Activated CD8-positive, alpha-beta T cell treated with anti-CD3 and anti-CD28 coated beads for 36 hours (primary cell): ENCODE measurements at regions not wholly inside any gene's neighbourhood (a gene's known extent, or its start where the extent isn't known, plus 50 kb on each side); places are given as distances from the start of the nearest gene placed in this dataset.

Source experiments
- ATAC-seq: fragments of 200-7000 bp; cut with Tn5 transposase; one replicate; pipeline ENCODE4 v1.10.0; 2021; ENCODE audit warnings: mild to moderate bottlenecking, moderate library complexity
- CTCF ChIA-PET: fragments of 350-600 bp; sonication (Branson Sonifier 250); formaldehyde crosslinking; loops from one replicate; lab custom pipeline; 2021; ENCODE audit warnings: antibody characterized with exemption; lab: Charles Lee
- POLR2A ChIA-PET: fragments of 350-600 bp; sonication (Branson Sonifier 250); formaldehyde crosslinking; loops from one replicate; lab custom pipeline; 2021; ENCODE audit warnings: antibody characterized with exemption; lab: Charles Lee
- DNase-seq: peaks from one replicate; pipeline ENCODE4 v3.0.0-alpha.2; 2020
- H3K27ac Mint-ChIP-seq: one replicate; pipeline ENCODE4 v1.8.0; 2021; ENCODE audit warnings: mild to moderate bottlenecking, mixed read lengths
- H3K27me3 Mint-ChIP-seq: one replicate; pipeline ENCODE4 v1.8.0; 2021; ENCODE audit warnings: mixed read lengths
- H3K36me3 Mint-ChIP-seq: one replicate; pipeline ENCODE4 v1.8.0; 2021; ENCODE audit warnings: low read depth, mixed read lengths
- H3K4me1 Mint-ChIP-seq: one replicate; pipeline ENCODE4 v1.8.0; 2021; ENCODE audit warnings: low read depth, mixed read lengths
- H3K4me3 Mint-ChIP-seq: one replicate; pipeline ENCODE4 v1.8.0; 2021; ENCODE audit warnings: mild to moderate bottlenecking, moderate library complexity, mixed read lengths
- H3K9me3 Mint-ChIP-seq: one replicate; pipeline ENCODE4 v1.8.0; 2021; ENCODE audit warnings: mixed read lengths
- intact Hi-C: fragments of 100-400 bp; cut with micrococcal nuclease; formaldehyde crosslinking; loops from one replicate; pipeline ENCODE4 v1.10.0; 2022
- TF ChIP-seq, protein P1 (sequence below): fragments of 200-600 bp; IDR thresholded peaks from one replicate; pipeline ENCODE4 v1.8.0; 2022; ENCODE audit warnings: antibody characterized with exemption, mild to moderate bottlenecking

DNA sequence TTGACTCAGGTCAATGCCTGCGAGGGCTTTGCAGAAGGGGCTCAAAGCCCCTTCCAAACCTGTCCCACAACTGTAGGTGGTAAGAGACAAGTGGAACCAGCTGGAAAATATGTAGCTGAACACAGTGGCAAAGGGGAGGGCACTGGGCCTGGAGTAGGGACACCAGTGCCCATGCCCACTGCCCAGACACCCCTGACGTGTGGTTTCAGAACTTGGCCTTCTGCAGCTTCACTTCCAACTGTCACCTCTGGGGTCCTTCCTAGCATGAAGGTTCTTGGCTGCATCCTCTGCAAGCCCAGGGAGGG is 233.1 kb upstream of the IRX1 start:
- peaks cover 1% of the 10 kb centered on the region for H3K9me3 Mint-ChIP-seq
- POLR2A ChIA-PET: interaction anchor here (0.8 kb wide), 1 partner anchor 9 kb away, joined by 3 read pairs; no protein-coding TSS in a partner anchor
- intact Hi-C loops: no loop called here
- TF ChIP-seq, protein P1, sequence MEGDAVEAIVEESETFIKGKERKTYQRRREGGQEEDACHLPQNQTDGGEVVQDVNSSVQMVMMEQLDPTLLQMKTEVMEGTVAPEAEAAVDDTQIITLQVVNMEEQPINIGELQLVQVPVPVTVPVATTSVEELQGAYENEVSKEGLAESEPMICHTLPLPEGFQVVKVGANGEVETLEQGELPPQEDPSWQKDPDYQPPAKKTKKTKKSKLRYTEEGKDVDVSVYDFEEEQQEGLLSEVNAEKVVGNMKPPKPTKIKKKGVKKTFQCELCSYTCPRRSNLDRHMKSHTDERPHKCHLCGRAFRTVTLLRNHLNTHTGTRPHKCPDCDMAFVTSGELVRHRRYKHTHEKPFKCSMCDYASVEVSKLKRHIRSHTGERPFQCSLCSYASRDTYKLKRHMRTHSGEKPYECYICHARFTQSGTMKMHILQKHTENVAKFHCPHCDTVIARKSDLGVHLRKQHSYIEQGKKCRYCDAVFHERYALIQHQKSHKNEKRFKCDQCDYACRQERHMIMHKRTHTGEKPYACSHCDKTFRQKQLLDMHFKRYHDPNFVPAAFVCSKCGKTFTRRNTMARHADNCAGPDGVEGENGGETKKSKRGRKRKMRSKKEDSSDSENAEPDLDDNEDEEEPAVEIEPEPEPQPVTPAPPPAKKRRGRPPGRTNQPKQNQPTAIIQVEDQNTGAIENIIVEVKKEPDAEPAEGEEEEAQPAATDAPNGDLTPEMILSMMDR: no peak
- DNase-seq (no peak), ATAC-seq (no peak)
- no peaks in the 10 kb centered on the region for H3K4me1 Mint-ChIP-seq
- H3K27me3 Mint-ChIP-seq: no peaks in the 10 kb centered on the region
- CTCF ChIA-PET: no interaction called here
- no peak overlapping the region for H3K27ac Mint-ChIP-seq
- no peaks in the 10 kb centered on the region for H3K36me3 Mint-ChIP-seq
- no peak overlapping the region for H3K4me3 Mint-ChIP-seq

DNA sequence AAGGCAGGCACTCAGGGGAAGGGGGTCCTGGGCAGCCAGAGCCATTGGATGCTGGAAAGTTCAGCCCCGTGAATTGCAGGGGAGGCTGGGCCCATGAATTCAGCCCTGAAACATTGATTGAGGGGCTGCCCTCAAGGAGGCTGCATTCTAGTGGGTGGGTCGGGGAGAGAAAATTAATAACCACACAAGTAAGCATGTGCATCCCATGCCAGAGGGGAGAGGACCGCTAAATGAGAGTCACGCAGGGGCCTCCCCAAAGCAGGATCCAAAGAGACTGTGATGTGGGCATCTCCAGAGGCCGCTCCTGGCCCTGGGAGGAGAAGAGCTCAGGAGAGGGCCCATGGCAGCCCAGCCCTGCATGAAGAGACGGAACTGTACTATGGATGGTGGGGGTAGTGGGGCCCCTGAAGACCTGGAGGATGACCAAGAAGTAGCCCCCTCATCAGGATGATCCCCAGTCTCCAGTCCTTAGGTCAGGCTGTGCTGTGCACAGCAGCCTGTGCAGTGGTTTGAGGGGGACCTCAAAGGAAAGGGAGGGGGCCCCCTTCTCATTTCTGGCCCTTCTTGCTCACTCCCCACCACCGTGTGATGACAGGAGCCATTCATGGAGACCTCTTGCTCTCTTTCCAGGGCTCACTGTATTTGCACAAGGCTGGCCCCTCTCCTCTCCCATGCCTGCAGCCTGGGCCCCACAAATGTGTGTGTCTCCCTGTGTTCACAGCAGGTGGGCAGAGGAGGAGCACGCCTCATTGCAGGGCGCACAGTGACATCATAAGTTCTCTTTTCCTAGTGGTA is 233.6 kb upstream of the IRX1 start:
- CTCF ChIA-PET: no interaction called here
- Mint-ChIP-seq H3K27ac (no peak overlapping the region), H3K4me3 (no peak overlapping the region), H3K27me3 (no peaks in the 10 kb centered on the region), H3K4me1 (no peaks in the 10 kb centered on the region), H3K36me3 (no peaks in the 10 kb centered on the region), H3K9me3 (peaks cover 1% of the 10 kb centered on the region)
- TF ChIP-seq, protein P1: no peak
- no peak for DNase-seq
- intact Hi-C loops: no loop called here
- ATAC-seq: no peak
- POLR2A ChIA-PET: interaction anchor here (0.8 kb wide), 1 partner anchor 10 kb away, joined by 3 read pairs; no protein-coding TSS in a partner anchor

DNA sequence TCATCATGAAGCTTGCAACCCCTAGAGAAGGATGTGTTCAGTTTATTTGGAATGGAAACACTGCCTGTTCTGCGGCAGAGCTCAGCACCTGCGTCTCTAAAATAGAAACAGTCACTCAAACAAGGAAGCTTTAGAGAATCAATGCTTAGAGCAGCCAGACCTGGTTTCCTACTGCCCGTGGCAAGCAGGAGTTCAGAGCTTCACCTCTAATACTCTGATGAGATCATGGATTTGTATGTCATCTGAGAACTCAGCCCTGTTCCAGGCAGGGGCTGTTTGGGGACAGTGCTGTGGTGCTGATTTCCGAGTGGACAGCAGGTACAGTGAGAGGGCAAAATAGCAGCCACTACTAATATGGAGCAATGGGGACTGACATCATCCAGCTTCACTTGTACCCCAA is 236.0 kb upstream of the IRX1 start:
- intact Hi-C loops: no loop called here
- Mint-ChIP-seq H3K27ac (no peak overlapping the region), H3K4me1 (no peaks in the 10 kb centered on the region), H3K36me3 (no peaks in the 10 kb centered on the region), H3K9me3 (peaks cover 1% of the 10 kb centered on the region), H3K27me3 (no peaks in the 10 kb centered on the region), H3K4me3 (no peak overlapping the region)
- DNase-seq (no peak), ATAC-seq (no peak)
- ChIA-PET POLR2A (no interaction called here), CTCF (no interaction called here)
- TF ChIP-seq, protein P1: no peak

- TF ChIP-seq, protein P1: no peak
- ChIA-PET CTCF (no interaction called here), POLR2A (no interaction called here)
- intact Hi-C loops: no loop called here
- Mint-ChIP-seq H3K27ac (no peak overlapping the region), H3K4me1 (no peaks in the 10 kb centered on the region), H3K36me3 (no peaks in the 10 kb centered on the region), H3K27me3 (no peaks in the 10 kb centered on the region), H3K9me3 (peaks cover 1% of the 10 kb centered on the region), H3K4me3 (no peak overlapping the region)
- DNase-seq (no peak), ATAC-seq (no peak)
Measured at GRCh38 chr5:3357291-3357690, 238.3 kb upstream of the IRX1 start.

DNA sequence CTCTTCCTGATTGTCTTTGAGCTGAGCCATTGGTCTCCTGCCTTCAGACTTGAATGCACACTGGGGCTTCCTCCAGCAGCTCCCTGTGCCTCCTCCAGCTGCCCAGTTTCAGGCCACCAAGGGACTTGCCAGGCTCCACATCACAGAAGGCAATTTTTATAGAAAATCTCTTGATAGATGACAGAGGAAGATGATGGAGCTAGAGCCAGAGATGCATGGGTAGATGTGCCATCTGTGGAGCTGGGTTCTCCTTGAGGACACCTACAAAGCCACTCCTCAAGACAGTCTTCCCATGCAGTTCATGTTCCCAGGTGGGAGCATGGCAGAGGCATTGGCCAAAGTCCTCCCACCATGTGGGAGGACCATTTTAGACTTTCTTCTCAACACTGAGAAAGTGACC is 239.6 kb upstream of the IRX1 start:
- intact Hi-C loops: no loop called here

More for the DNA sequence above, 239.6 kb upstream of the IRX1 start:
- H3K27me3 Mint-ChIP-seq: no peaks in the 10 kb centered on the region
- TF ChIP-seq, protein P1: no peak
- ChIA-PET CTCF (no interaction called here), POLR2A (no interaction called here)
- H3K9me3 Mint-ChIP-seq: no peaks in the 10 kb centered on the region
- DNase-seq: no peak
- ATAC-seq: no peak
- no peaks in the 10 kb centered on the region for H3K36me3 Mint-ChIP-seq
- no peak overlapping the region for H3K4me3 Mint-ChIP-seq
- H3K4me1 Mint-ChIP-seq: no peaks in the 10 kb centered on the region
- H3K27ac Mint-ChIP-seq: no peak overlapping the region
